Embryonic facial prominence (tissue), 1 donor: ENCODE measurements at regions not wholly inside any gene's neighbourhood (a gene's known extent, or its start where the extent isn't known, plus 50 kb on each side); places are given as distances from the start of the nearest gene placed in this dataset.
"Not testable (repeated sequence)": the region's sequence is repeated elsewhere in the genome, so short reads cannot be mapped to it uniquely, and the experiment has no call there.

Experiments used
- DNase-seq: peaks from one replicate; pipeline ENCODE4 v3.0.0-alpha.2; 2016; ENCODE audit errors: extremely low spot score

GRCh38 chr5:101505891-101506570, 602.9 kb upstream of the ST8SIA4 start:
- DNase-seq = no peak

GRCh38 chr5:101482931-101483330, 579.8 kb upstream of the ST8SIA4 start:
- no peak for DNase-seq

- DNase-seq = no peak
Observed at GRCh38 chr5:101473483-101473882, 570.4 kb upstream of the ST8SIA4 start.

- DNase-seq = no peak
Observed at GRCh38 chr5:101461455-101461854, 558.4 kb upstream of the ST8SIA4 start.

- no peak for DNase-seq
Observed at GRCh38 chr5:101458587-101458986, 555.5 kb upstream of the ST8SIA4 start.

GRCh38 chr5:101455851-101456250, 552.8 kb upstream of the ST8SIA4 start:
- no peak for DNase-seq

GRCh38 chr5:101455048-101455447, 552.0 kb upstream of the ST8SIA4 start:
- no peak for DNase-seq

GRCh38 chr5:101442281-101442680, 539.2 kb upstream of the ST8SIA4 start:
- not testable (repeated sequence) for DNase-seq

- DNase-seq = no peak
Observed at GRCh38 chr5:101440173-101440572, 537.1 kb upstream of the ST8SIA4 start.

- DNase-seq = no peak
Observed at GRCh38 chr5:101437351-101437750, 534.3 kb upstream of the ST8SIA4 start.

- DNase-seq = no peak
Observed at GRCh38 chr5:101435768-101436167, 532.7 kb upstream of the ST8SIA4 start.

- DNase-seq = no peak
Observed at GRCh38 chr5:101431201-101431600, 528.1 kb upstream of the ST8SIA4 start.

- DNase-seq = no peak
Observed at GRCh38 chr5:101430551-101430950, 527.5 kb upstream of the ST8SIA4 start.

- DNase-seq = no peak
Observed at GRCh38 chr5:101429241-101429640, 526.2 kb upstream of the ST8SIA4 start.

- DNase-seq = no peak
Observed at GRCh38 chr5:101425339-101425859, 522.3 kb upstream of the ST8SIA4 start.

- no peak for DNase-seq
Observed at GRCh38 chr5:101424530-101425175, 521.6 kb upstream of the ST8SIA4 start.

- DNase-seq = no peak
Observed at GRCh38 chr5:101418713-101419118, 515.6 kb upstream of the ST8SIA4 start.

- no peak for DNase-seq
Observed at GRCh38 chr5:101404531-101404930, 501.4 kb upstream of the ST8SIA4 start.

GRCh38 chr5:101393795-101394450, 490.8 kb upstream of the ST8SIA4 start:
- DNase-seq = no peak

- peak; percentile 65 for DNase-seq
Observed at GRCh38 chr5:101390151-101390908, 487.2 kb upstream of the ST8SIA4 start.

- no peak for DNase-seq
Observed at GRCh38 chr5:101385276-101385675, 482.2 kb upstream of the ST8SIA4 start.

- no peak for DNase-seq
Observed at GRCh38 chr5:101370181-101370580, 467.1 kb upstream of the ST8SIA4 start.
